ENCODE measurements at regions not wholly inside any gene's neighbourhood (a gene's known extent, or its start where the extent isn't known, plus 50 kb on each side); places are given as distances from the start of the nearest gene placed in this dataset.

- H3K27ac ChIP-seq (ENCODE audit: extremely low read depth, low read depth, low read length): no peak overlapping the region
- POLR2A ChIA-PET: interaction anchor here (1.1 to 1.2 kb wide), 3 partner anchors 8 to 18 kb away, joined by 3 to 7 read pairs (median 3); no protein-coding TSS in a partner anchor
- 78% methylated on average over 5 of the region's 5 CpGs for WGBS (ENCODE audit: insufficient coverage, low coverage, missing lambda C conversion rate)
These were observed 225.9 kb downstream of the PIK3R1 start for GRCh38 chr5:68441309-68442073.

More at GRCh38 chr5:68441309-68442073, 225.9 kb downstream of the PIK3R1 start:
- ATAC-seq: no peak
- Histone ChIP-seq H3K27me3 (ENCODE audit: control insufficient read depth in 2 of 2, insufficient read depth in 2 of 2, low read length in 2 of 2) (no peaks in the 10 kb centered on the region), H2AFZ (ENCODE audit: low read depth, low read length) (peak overlapping the region; percentile 41), H3K4me1 (replicated peaks in 1 of 2; ENCODE audit: control insufficient read depth in 2 of 2, insufficient read depth in 2 of 2, low read length in 2 of 2) (peaks cover 0 to 6% of the 10 kb centered on the region in 2 experiments; a peak in 1 of 5 replicates), H3K79me2 (ENCODE audit: control insufficient read depth, insufficient read depth, low read length) (no peaks in the 10 kb centered on the region), H3K9me1 (ENCODE audit: control insufficient read depth, insufficient read depth, low read length) (no peaks in the 10 kb centered on the region), H3K36me3 (ENCODE audit: control insufficient read depth, insufficient read depth, low read length) (no peaks in the 10 kb centered on the region), H3K4me2 (ENCODE audit: insufficient read depth, low read length) (no peak overlapping the region), H3K9ac (ENCODE audit: insufficient read depth in 1 of 2, low read depth in 2 of 2, low read length in 2 of 2) (no peak overlapping the region), H3K4me3 (no peak overlapping the region), H4K20me1 (replicated peaks; ENCODE audit: control insufficient read depth, insufficient read depth, low read length) (no peaks in the 10 kb centered on the region), H3K9me3 (replicated peaks; ENCODE audit: control insufficient read depth, insufficient read depth, low read depth, low read length) (no peaks in the 10 kb centered on the region)
- CTCF ChIA-PET (ENCODE audit: low intra/inter-chr PET ratio): no interaction called here
- in situ Hi-C loops (cut with MboI): no loop called here
- no peak for FAIRE-seq
- no peak for DNase-seq (ENCODE audit: extremely low read depth in 1 of 4, low spot score in 3 of 4)
- intact Hi-C loops (cut with micrococcal nuclease): no loop called here
- no TSS peak for BruUV-seq (replicated peaks)
- TF ChIP-seq MTF1 (CRISPR knock-in tag; IDR thresholded peaks at IDR 0.05; ENCODE audit: borderline replicate concordance) (no peak), NCOR1 (IDR thresholded peaks at IDR 0.05) (no peak), BACH1 (tag; IDR thresholded peaks at IDR 0.05) (no peak), PKNOX1 (IDR thresholded peaks at IDR 0.05) (peak; percentile 35; the same call in 1 of the 2 replicates)

All from K562 (cell line).